Activated CD8-positive, alpha-beta T cell treated with anti-CD3 and anti-CD28 coated beads for 36 hours (primary cell): ENCODE measurements at regions not wholly inside any gene's neighbourhood (a gene's known extent, or its start where the extent isn't known, plus 50 kb on each side); places are given as distances from the start of the nearest gene placed in this dataset.

ENCODE experiments used
- ATAC-seq: fragments of 200-7000 bp; cut with Tn5 transposase; one replicate; pipeline ENCODE4 v1.10.0; 2021; ENCODE audit warnings: mild to moderate bottlenecking, moderate library complexity
- CTCF ChIA-PET: fragments of 350-600 bp; sonication (Branson Sonifier 250); formaldehyde crosslinking; loops from one replicate; lab custom pipeline; 2021; ENCODE audit warnings: antibody characterized with exemption; lab: Charles Lee
- POLR2A ChIA-PET: fragments of 350-600 bp; sonication (Branson Sonifier 250); formaldehyde crosslinking; loops from one replicate; lab custom pipeline; 2021; ENCODE audit warnings: antibody characterized with exemption; lab: Charles Lee
- DNase-seq: peaks from one replicate; pipeline ENCODE4 v3.0.0-alpha.2; 2020
- H3K27ac Mint-ChIP-seq: one replicate; pipeline ENCODE4 v1.8.0; 2021; ENCODE audit warnings: mild to moderate bottlenecking, mixed read lengths
- H3K27me3 Mint-ChIP-seq: one replicate; pipeline ENCODE4 v1.8.0; 2021; ENCODE audit warnings: mixed read lengths
- H3K36me3 Mint-ChIP-seq: one replicate; pipeline ENCODE4 v1.8.0; 2021; ENCODE audit warnings: low read depth, mixed read lengths
- H3K4me1 Mint-ChIP-seq: one replicate; pipeline ENCODE4 v1.8.0; 2021; ENCODE audit warnings: low read depth, mixed read lengths
- H3K4me3 Mint-ChIP-seq: one replicate; pipeline ENCODE4 v1.8.0; 2021; ENCODE audit warnings: mild to moderate bottlenecking, moderate library complexity, mixed read lengths
- H3K9me3 Mint-ChIP-seq: one replicate; pipeline ENCODE4 v1.8.0; 2021; ENCODE audit warnings: mixed read lengths
- CTCF ChIP-seq: fragments of 200-600 bp; IDR thresholded peaks from one replicate; pipeline ENCODE4 v1.8.0; 2022; ENCODE audit warnings: antibody characterized with exemption, mild to moderate bottlenecking
- intact Hi-C: fragments of 100-400 bp; cut with micrococcal nuclease; formaldehyde crosslinking; loops from one replicate; pipeline ENCODE4 v1.10.0; 2022

GRCh38 chr5:2136728-2137333 lies 254.1 kb upstream of the IRX4 start:
- Mint-ChIP-seq H3K4me1 (no peaks in the 10 kb centered on the region), H3K27me3 (peaks cover 2% of the 10 kb centered on the region), H3K27ac (no peak overlapping the region), H3K36me3 (no peaks in the 10 kb centered on the region), H3K4me3 (no peak overlapping the region), H3K9me3 (no peaks in the 10 kb centered on the region)
- TF ChIP-seq CTCF = no peak
- POLR2A ChIA-PET = no interaction called here
- CTCF ChIA-PET = no interaction called here
- intact Hi-C loops = no loop called here
- ATAC-seq = no peak
- peak; percentile 8 for DNase-seq

DNA sequence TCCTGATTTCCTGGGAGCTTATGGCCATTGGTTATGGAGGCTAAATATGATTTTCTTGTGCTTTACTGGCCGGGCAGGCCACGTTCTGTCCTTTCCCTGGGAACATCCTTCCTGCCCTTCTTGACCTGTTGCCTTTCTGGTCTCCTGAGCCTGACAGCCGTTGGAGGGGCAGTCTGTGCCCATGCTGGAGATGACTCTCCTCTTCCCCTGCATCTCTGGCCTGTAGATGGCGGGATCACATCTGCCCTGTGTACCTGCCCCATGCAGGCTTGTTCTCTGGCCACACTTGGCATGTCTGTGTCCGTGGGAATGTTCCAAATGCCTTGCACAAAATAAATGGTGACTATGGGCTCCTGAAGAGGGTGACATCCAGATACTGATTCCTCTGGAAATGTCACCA lies 253.1 kb upstream of the IRX4 start:
- no peaks in the 10 kb centered on the region for H3K36me3 Mint-ChIP-seq
- H3K4me1 Mint-ChIP-seq = no peaks in the 10 kb centered on the region
- DNase-seq = no peak
- intact Hi-C loops = no loop called here
- no peak overlapping the region for H3K27ac Mint-ChIP-seq
- H3K4me3 Mint-ChIP-seq = no peak overlapping the region
- no peak for TF ChIP-seq CTCF
- POLR2A ChIA-PET = no interaction called here
- no peak for ATAC-seq
- H3K27me3 Mint-ChIP-seq = peaks cover 2% of the 10 kb centered on the region
- CTCF ChIA-PET = no interaction called here
- no peaks in the 10 kb centered on the region for H3K9me3 Mint-ChIP-seq

DNA sequence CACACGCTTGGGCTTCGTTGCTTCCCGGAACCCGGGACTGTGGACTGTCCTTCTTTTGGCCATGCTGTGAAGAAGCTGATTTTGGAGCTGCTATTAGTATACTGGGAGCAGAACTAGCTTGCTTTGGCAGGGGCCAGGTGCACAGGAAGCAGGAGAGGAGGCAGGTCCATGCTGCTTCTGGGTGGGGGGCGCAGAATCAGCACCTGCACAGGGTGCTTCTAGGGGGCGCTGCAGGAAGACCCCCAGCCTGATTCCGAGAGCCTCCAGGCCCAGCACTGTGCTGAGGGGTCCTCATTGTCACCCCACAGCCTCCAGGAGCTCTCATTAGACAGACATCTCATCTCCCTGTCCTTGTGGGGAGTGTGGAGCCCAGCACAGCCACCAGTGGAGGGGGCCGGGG lies 252.6 kb upstream of the IRX4 start:
- no peak for DNase-seq
- Mint-ChIP-seq H3K4me3 (no peak overlapping the region), H3K27ac (no peak overlapping the region), H3K4me1 (no peaks in the 10 kb centered on the region), H3K9me3 (no peaks in the 10 kb centered on the region), H3K36me3 (no peaks in the 10 kb centered on the region), H3K27me3 (peaks cover 2% of the 10 kb centered on the region)
- intact Hi-C loops = no loop called here
- TF ChIP-seq CTCF = no peak
- ATAC-seq = no peak
- ChIA-PET CTCF (no interaction called here), POLR2A (no interaction called here)

DNA sequence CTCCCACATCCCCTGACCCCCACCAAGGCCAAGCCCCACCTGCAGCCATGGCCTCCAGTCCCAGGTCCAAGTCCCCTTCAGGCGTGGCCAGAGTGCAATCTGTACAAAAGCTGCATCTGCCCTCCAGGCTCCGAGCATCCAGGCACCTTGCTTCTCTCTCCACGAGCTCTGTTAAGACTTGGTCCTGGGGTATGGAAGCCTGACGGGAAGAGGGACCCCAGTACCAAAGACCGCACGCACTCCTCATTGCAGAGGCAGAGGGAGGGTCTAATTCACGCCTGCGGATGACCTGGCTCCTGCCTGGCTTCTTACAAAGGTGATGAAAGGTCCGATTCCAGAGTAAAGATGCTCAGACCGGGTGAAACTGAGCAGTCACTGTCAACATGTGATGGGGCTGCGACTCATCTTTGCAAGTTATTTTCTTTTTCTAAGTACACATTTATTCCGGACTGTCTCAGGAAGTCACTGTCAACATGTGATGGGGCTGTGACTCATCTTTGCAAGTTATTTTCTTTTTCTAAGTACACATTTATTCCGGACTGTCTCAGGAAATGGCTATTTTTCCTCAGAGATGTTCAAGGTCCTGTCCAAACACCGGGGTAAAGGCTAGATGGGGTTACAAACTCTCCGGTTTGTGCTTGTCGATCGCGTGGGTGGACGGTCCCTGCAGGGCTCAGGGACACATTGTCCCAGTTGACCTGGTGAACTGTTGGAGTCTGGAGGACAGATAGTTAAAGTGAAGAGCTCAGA lies 252.0 kb upstream of the IRX4 start:
- H3K9me3 Mint-ChIP-seq = no peaks in the 10 kb centered on the region
- DNase-seq (no peak), ATAC-seq (no peak)
- ChIA-PET CTCF (no interaction called here), POLR2A (no interaction called here)
- intact Hi-C loops = no loop called here
- no peak overlapping the region for H3K4me3 Mint-ChIP-seq
- no peaks in the 10 kb centered on the region for H3K4me1 Mint-ChIP-seq
- no peak overlapping the region for H3K27ac Mint-ChIP-seq
- H3K27me3 Mint-ChIP-seq = peaks cover 2% of the 10 kb centered on the region
- no peaks in the 10 kb centered on the region for H3K36me3 Mint-ChIP-seq
- no peak for TF ChIP-seq CTCF

DNA sequence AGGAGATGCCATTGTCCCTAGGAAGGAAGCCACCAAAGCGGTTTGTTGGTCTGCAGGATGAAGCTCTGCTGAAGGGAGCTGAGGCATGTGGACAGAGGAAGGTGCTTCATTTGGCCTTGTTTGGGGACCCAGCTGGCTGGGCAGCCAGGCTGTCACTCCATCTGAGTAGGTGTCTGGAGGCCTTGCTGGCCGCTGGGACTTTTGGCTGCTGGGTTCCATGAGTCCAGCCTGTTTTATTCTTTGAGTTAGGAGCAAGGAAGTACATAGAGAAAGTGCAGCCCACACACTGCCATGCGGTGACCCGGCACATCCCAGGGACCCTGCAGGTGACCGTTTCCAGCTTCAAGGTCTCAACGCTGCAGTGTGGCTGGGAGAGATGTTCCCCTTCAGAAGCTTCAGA lies 251.2 kb upstream of the IRX4 start:
- POLR2A ChIA-PET = no interaction called here
- no peak for DNase-seq

More for the DNA sequence above, 251.2 kb upstream of the IRX4 start:
- intact Hi-C loops = no loop called here
- Mint-ChIP-seq H3K4me1 (no peaks in the 10 kb centered on the region), H3K9me3 (no peaks in the 10 kb centered on the region), H3K4me3 (no peak overlapping the region), H3K27ac (no peak overlapping the region), H3K36me3 (no peaks in the 10 kb centered on the region), H3K27me3 (peaks cover 2% of the 10 kb centered on the region)
- ATAC-seq = no peak
- TF ChIP-seq CTCF = no peak
- CTCF ChIA-PET = no interaction called here
